SK-N-DZ (cell line): ENCODE measurements at regions not wholly inside any gene's neighbourhood (a gene's known extent, or its start where the extent isn't known, plus 50 kb on each side); places are given as distances from the start of the nearest gene placed in this dataset.

Experiments
- DNase-seq: peaks from one replicate; pipeline ENCODE4 v3.0.0-alpha.2; 2015; ENCODE audit warnings: low spot score

GRCh38 chr10:130743751-130744271, 567.7 kb downstream of the TCERG1L start:
- DNase-seq: no peak

- no peak for DNase-seq
Measured at GRCh38 chr10:130744631-130745030, 566.9 kb downstream of the TCERG1L start.

- DNase-seq: no peak
Measured at GRCh38 chr10:130745251-130745650, 566.3 kb downstream of the TCERG1L start.

GRCh38 chr10:130745821-130746220, 565.7 kb downstream of the TCERG1L start:
- no peak for DNase-seq

GRCh38 chr10:130746311-130746710, 565.2 kb downstream of the TCERG1L start:
- no peak for DNase-seq

GRCh38 chr10:130747356-130747755, 564.2 kb downstream of the TCERG1L start:
- no peak for DNase-seq

GRCh38 chr10:130747946-130748345, 563.6 kb downstream of the TCERG1L start:
- DNase-seq: no peak

GRCh38 chr10:130748409-130749057, 563.0 kb downstream of the TCERG1L start:
- no peak for DNase-seq

GRCh38 chr10:130749911-130750310, 561.6 kb downstream of the TCERG1L start:
- no peak for DNase-seq

- no peak for DNase-seq
Measured at GRCh38 chr10:130750441-130750840, 561.1 kb downstream of the TCERG1L start.

GRCh38 chr10:130751106-130751840, 560.2 kb downstream of the TCERG1L start:
- no peak for DNase-seq

GRCh38 chr10:130751851-130752250, 559.7 kb downstream of the TCERG1L start:
- no peak for DNase-seq

- no peak for DNase-seq
Measured at GRCh38 chr10:130756651-130757050, 554.9 kb downstream of the TCERG1L start.

GRCh38 chr10:130757271-130757670, 554.2 kb downstream of the TCERG1L start:
- DNase-seq: no peak

GRCh38 chr10:130757821-130758489, 553.6 kb downstream of the TCERG1L start:
- no peak for DNase-seq

GRCh38 chr10:130758529-130758928, 553.0 kb downstream of the TCERG1L start:
- DNase-seq: no peak

GRCh38 chr10:130761032-130761575, 550.4 kb downstream of the TCERG1L start:
- no peak for DNase-seq

GRCh38 chr10:130761788-130762301, 549.7 kb downstream of the TCERG1L start:
- DNase-seq: no peak

- no peak for DNase-seq
Measured at GRCh38 chr10:130762491-130762890, 549.0 kb downstream of the TCERG1L start.

- no peak for DNase-seq
Measured at GRCh38 chr10:130763071-130763470, 548.5 kb downstream of the TCERG1L start.

- DNase-seq: no peak
Measured at GRCh38 chr10:130763491-130763890, 548.0 kb downstream of the TCERG1L start.

- no peak for DNase-seq
Measured at GRCh38 chr10:130764651-130765050, 546.9 kb downstream of the TCERG1L start.
